GM18505 (cell line): ENCODE measurements at regions not wholly inside any gene's neighbourhood (a gene's known extent, or its start where the extent isn't known, plus 50 kb on each side); places are given as distances from the start of the nearest gene placed in this dataset.

ENCODE experiments used
- ATAC-seq: cut with Tn5 transposase; IDR thresholded peaks from one replicate; pipeline ENCODE4 v1.9.1; 2021; ENCODE audit not compliant: unreplicated experiment
- POLR2A ChIP-seq: IDR thresholded peaks from 4 replicates; pipeline ENCODE4 v1.6.1; 2011; ENCODE audit warnings: borderline replicate concordance; ENCODE audit not compliant: insufficient read depth, insufficient read length; ENCODE audit errors: extremely low read depth

- ATAC-seq, result no peak
- TF ChIP-seq POLR2A, result no peak
These were observed 165.3 kb downstream of the ARRDC3 start for GRCh38 chr5:91217859-91218258.

DNA sequence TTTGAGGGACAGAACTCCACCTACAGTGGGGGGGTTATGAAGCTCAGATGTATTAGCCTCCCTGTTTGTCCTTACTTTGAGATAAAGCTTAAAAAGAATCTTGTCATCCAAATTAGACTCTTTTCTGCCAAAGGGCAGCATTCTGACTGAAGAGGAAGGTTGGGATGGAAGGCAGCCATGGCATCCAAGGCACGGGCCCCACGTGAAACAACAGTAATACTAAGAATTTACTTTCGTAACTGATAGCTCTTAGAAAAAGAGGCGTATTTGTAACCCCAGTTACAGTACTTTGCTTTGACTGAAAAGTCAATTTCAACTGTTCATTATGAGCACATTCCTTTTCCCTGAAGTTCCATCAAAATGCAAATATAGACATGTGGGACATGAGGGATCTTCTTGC is 168.5 kb downstream of the ARRDC3 start:
- no peak for ATAC-seq
- no peak for TF ChIP-seq POLR2A
